ENCODE measurements at regions not wholly inside any gene's neighbourhood (a gene's known extent, or its start where the extent isn't known, plus 50 kb on each side); places are given as distances from the start of the nearest gene placed in this dataset.

DNA sequence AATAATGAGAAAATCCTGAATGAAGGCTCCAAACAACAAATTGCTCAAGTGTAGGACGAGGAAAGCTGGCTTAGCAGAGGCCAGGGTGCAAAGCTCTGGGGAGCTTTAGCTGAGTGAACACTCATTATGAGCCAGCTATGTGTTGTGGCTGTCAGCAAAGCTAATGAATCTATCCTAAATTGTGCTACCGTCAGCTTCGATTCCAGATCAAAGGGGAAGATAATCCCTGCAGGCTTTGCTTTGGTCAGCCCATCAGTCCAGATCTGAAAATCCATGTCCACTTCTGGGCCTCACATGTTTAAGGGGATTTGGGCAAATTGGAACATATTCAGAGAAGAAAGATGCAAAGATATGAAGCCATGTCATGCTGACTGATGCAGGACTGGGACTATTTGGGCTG is 180.9 kb upstream of the ZBED5 start:
- DNase-seq (ENCODE audit: extremely low spot score) = no peak
- ChIA-PET CTCF (interaction anchor here (0.6 to 2.5 kb wide), 3 partner anchors 8 to 138 kb away, joined by 3 to 8 read pairs (median 4); no protein-coding TSS in a partner anchor), POLR2A (no interaction called here)
- no peak for TF ChIP-seq ARNT (IDR thresholded peaks at IDR 0.05)
- TF ChIP-seq ELF4 (IDR thresholded peaks at IDR 0.05) = no peak
- TF ChIP-seq FOXM1 (IDR thresholded peaks at IDR 0.05; ENCODE audit: borderline replicate concordance) = no peak
- no peak for TF ChIP-seq SP1 (IDR thresholded peaks at IDR 0.05)
- no peak for TF ChIP-seq L3MBTL2 (conservative IDR thresholded peaks at IDR 0.05)
- TF ChIP-seq ZNF384 (IDR thresholded peaks at IDR 0.05) = no peak
- no peak for TF ChIP-seq NFRKB (IDR thresholded peaks at IDR 0.05)
- TF ChIP-seq CTBP1 (IDR thresholded peaks at IDR 0.05; ENCODE audit: borderline replicate concordance) = no peak
- TF ChIP-seq, protein P1, sequence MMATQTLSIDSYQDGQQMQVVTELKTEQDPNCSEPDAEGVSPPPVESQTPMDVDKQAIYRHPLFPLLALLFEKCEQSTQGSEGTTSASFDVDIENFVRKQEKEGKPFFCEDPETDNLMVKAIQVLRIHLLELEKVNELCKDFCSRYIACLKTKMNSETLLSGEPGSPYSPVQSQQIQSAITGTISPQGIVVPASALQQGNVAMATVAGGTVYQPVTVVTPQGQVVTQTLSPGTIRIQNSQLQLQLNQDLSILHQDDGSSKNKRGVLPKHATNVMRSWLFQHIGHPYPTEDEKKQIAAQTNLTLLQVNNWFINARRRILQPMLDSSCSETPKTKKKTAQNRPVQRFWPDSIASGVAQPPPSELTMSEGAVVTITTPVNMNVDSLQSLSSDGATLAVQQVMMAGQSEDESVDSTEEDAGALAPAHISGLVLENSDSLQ (IDR thresholded peaks at IDR 0.05) = no peak
- TF ChIP-seq FOXK2 (IDR thresholded peaks at IDR 0.05) = no peak
- no peak for TF ChIP-seq HDGF (IDR thresholded peaks at IDR 0.05; ENCODE audit: borderline replicate concordance)
- TF ChIP-seq TARDBP (IDR thresholded peaks at IDR 0.05) = no peak
- TF ChIP-seq SUZ12 (IDR thresholded peaks at IDR 0.05) = no peak
- TF ChIP-seq LEF1 (IDR thresholded peaks at IDR 0.05; ENCODE audit: borderline replicate concordance) = no peak
- no peak for TF ChIP-seq FOXA1 (IDR thresholded peaks at IDR 0.05)

DNA sequence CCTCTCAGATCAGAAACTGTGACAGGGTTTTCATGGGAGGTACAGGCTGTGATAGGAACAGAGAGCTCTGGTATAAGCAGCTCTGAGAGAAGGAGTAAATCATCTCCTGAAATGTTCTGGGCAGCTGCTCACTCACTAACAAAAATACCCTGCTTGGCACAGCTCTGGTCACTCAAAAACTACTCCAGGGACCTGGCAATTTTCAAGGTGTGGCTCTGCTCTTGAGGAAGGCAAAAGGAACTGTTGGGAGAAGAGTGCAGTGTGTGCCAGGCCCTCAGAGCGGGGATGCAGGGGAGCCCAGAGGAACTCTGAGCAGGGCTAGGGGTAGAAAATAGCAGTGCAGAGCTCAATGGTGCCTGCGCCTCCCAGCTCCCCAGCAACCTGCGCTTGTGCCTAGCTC is 180.5 kb upstream of the ZBED5 start:
- CTCF ChIA-PET = interaction anchor here (0.7 to 2.5 kb wide), 4 partner anchors 8 to 1013 kb away, joined by 3 to 8 read pairs (median 4); no protein-coding TSS in a partner anchor
- TF ChIP-seq FOXA1 (IDR thresholded peaks at IDR 0.05) = no peak
- no peak for TF ChIP-seq TARDBP (IDR thresholded peaks at IDR 0.05)
- no peak for TF ChIP-seq FOXK2 (IDR thresholded peaks at IDR 0.05)
- no peak for TF ChIP-seq CTBP1 (IDR thresholded peaks at IDR 0.05; ENCODE audit: borderline replicate concordance)
- TF ChIP-seq ZNF384 (IDR thresholded peaks at IDR 0.05) = no peak
- no peak for TF ChIP-seq HDGF (IDR thresholded peaks at IDR 0.05; ENCODE audit: borderline replicate concordance)
- TF ChIP-seq L3MBTL2 (conservative IDR thresholded peaks at IDR 0.05) = no peak
- no peak for TF ChIP-seq FOXM1 (IDR thresholded peaks at IDR 0.05; ENCODE audit: borderline replicate concordance)
- POLR2A ChIA-PET = no interaction called here
- DNase-seq (ENCODE audit: extremely low spot score) = no peak

DNA sequence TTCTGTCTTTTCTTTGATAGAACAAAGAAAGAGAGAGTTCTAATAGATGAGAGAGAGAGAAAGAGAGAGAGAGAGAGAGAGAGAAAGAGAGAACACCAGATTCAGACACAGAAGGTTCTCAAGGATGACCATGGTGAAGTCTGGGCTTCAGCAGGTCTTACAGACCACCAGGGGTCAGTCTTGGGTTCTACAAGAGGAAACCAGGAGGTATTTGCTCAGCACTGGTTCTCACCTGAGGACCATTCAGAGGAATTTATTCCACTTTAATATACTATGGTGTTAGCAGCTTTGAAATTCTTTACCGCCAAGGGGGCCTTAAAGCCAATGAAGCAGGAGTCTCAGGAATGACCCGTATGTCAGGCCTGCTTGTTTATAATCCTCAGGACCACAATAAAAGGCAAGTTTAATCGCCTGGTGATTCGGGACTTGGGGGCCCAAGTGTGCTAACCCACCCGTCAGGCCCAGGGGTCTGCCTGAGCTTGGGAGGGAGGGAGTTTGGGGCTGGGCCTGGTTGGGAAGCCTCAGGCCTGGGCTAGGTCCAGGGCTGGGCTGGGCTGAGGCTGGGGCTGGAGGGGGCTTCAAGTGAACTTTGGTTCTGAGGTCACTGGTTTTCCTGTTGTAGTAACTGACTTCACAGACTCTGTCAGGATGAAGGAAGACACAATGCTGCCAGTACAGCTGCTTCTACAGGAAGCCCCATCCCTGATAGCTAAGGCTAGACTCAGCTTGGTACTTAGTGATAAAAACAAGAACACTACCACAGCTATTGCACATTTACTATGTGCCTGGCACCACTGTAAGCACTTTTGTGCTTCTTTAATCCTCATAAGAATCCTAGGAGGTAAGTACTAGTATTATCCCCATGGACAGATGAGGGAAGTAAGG is 179.2 kb upstream of the ZBED5 start:
- ChIA-PET CTCF (interaction anchor here (0.6 to 2.5 kb wide), 6 partner anchors 9 to 750 kb away, joined by 3 to 8 read pairs (median 4); no protein-coding TSS in a partner anchor), POLR2A (no interaction called here)
- TF ChIP-seq ARNT (IDR thresholded peaks at IDR 0.05) = no peak
- TF ChIP-seq TARDBP (IDR thresholded peaks at IDR 0.05) = no peak
- TF ChIP-seq FOXM1 (IDR thresholded peaks at IDR 0.05; ENCODE audit: borderline replicate concordance) = no peak
- no peak for TF ChIP-seq CTBP1 (IDR thresholded peaks at IDR 0.05; ENCODE audit: borderline replicate concordance)
- TF ChIP-seq BHLHE40 (IDR thresholded peaks at IDR 0.05; ENCODE audit: borderline replicate concordance) = no peak
- no peak for TF ChIP-seq ELF4 (IDR thresholded peaks at IDR 0.05)
- no peak for TF ChIP-seq ZNF384 (IDR thresholded peaks at IDR 0.05)
- TF ChIP-seq HDGF (IDR thresholded peaks at IDR 0.05; ENCODE audit: borderline replicate concordance) = no peak
- TF ChIP-seq FOXA1 (IDR thresholded peaks at IDR 0.05) = no peak
- TF ChIP-seq NFRKB (IDR thresholded peaks at IDR 0.05) = no peak
- TF ChIP-seq, protein P1 (IDR thresholded peaks at IDR 0.05) = no peak
- TF ChIP-seq SP1 (IDR thresholded peaks at IDR 0.05) = no peak
- no peak for TF ChIP-seq LEF1 (IDR thresholded peaks at IDR 0.05; ENCODE audit: borderline replicate concordance)
- TF ChIP-seq SUZ12 (IDR thresholded peaks at IDR 0.05) = no peak
- TF ChIP-seq FOXK2 (IDR thresholded peaks at IDR 0.05) = no peak
- TF ChIP-seq L3MBTL2 (conservative IDR thresholded peaks at IDR 0.05) = no peak
- DNase-seq (ENCODE audit: extremely low spot score) = peak; percentile 57

DNA sequence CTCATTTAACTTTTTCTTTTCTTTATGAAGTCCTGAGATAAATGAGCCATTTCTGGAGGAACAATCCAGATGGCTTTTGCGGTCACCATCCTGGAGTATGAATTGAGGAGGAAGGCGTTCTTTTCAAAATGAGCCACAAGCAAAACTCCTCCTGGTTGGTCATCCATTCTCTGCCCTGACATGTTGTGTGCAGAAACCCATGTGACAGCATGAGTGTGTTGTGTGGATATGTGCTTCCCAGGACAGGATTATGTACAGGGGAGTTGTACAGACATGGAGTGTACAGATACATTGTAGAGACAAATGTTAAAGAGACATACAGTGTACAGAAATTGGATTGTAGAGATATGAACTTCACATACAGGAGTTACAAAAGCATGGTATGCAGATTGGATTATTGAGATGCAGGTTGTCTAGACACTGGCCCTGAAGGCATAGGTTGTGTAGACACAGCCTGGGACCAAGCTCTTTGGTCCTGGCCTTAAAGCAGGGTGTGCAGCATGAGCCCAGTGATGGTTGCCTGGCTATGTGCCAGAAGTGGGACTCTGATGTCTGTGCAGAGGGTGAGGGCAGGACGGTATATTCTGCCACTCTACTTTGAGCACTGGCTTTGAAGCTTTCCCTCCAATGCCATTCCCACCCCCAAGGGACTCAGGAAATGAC is 178.5 kb upstream of the ZBED5 start:
- DNase-seq (ENCODE audit: extremely low spot score) = no peak
- ChIA-PET POLR2A (no interaction called here), CTCF (interaction anchor here (1.1 to 2.5 kb wide), 3 partner anchors 8 to 751 kb away, joined by 3 to 8 read pairs (median 5); no protein-coding TSS in a partner anchor)
- TF ChIP-seq ARNT (IDR thresholded peaks at IDR 0.05) = no peak
- TF ChIP-seq CTBP1 (IDR thresholded peaks at IDR 0.05; ENCODE audit: borderline replicate concordance) = no peak
- TF ChIP-seq LEF1 (IDR thresholded peaks at IDR 0.05; ENCODE audit: borderline replicate concordance) = no peak
- no peak for TF ChIP-seq SUZ12 (IDR thresholded peaks at IDR 0.05)
- TF ChIP-seq, protein P1 (IDR thresholded peaks at IDR 0.05) = no peak
- TF ChIP-seq BHLHE40 (IDR thresholded peaks at IDR 0.05; ENCODE audit: borderline replicate concordance) = no peak
- TF ChIP-seq FOXA1 (IDR thresholded peaks at IDR 0.05) = no peak
- TF ChIP-seq TARDBP (IDR thresholded peaks at IDR 0.05) = no peak
- TF ChIP-seq ELF4 (IDR thresholded peaks at IDR 0.05) = no peak
- TF ChIP-seq ZNF384 (IDR thresholded peaks at IDR 0.05) = no peak
- TF ChIP-seq SP1 (IDR thresholded peaks at IDR 0.05) = no peak
- TF ChIP-seq FOXM1 (IDR thresholded peaks at IDR 0.05; ENCODE audit: borderline replicate concordance) = no peak
- no peak for TF ChIP-seq HDGF (IDR thresholded peaks at IDR 0.05; ENCODE audit: borderline replicate concordance)
- no peak for TF ChIP-seq NFRKB (IDR thresholded peaks at IDR 0.05)
- no peak for TF ChIP-seq L3MBTL2 (conservative IDR thresholded peaks at IDR 0.05)
- no peak for TF ChIP-seq FOXK2 (IDR thresholded peaks at IDR 0.05)

DNA sequence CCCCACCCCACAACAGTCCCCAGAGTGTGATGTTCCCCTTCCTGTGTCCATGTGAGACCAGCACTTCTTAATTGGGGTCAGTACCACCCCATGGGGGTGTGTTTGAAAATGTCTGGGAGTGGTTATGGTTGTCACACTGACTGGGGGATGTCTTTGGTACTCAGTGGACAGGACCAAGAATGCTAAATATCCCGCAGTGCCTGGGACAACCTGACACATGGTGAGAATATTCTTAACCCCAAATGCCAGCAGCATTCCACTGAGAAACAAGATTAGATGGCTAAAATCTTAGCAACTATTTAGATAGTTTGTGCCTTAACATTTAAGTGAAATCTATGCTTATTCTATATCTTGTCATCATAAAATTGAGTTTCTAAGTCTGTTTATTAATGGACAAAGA is 177.5 kb upstream of the ZBED5 start:
- TF ChIP-seq BHLHE40 (IDR thresholded peaks at IDR 0.05; ENCODE audit: borderline replicate concordance) (no peak), FOXK2 (IDR thresholded peaks at IDR 0.05) (no peak), ELF4 (IDR thresholded peaks at IDR 0.05) (no peak), NFRKB (IDR thresholded peaks at IDR 0.05) (no peak)
- CTCF ChIA-PET = interaction anchor here (1.1 to 2.0 kb wide), 2 partner anchors 101 to 752 kb away, joined by 3 to 5 read pairs; no protein-coding TSS in a partner anchor
- POLR2A ChIA-PET = no interaction called here
- no peak for DNase-seq (ENCODE audit: extremely low spot score)
